ENCODE measurements at regions not wholly inside any gene's neighbourhood (a gene's known extent, or its start where the extent isn't known, plus 50 kb on each side); places are given as distances from the start of the nearest gene placed in this dataset.
A peak's percentile ranks its signal among the peaks of the same experiment; 100 is the strongest.
"Not testable (repeated sequence)": the region's sequence is repeated elsewhere in the genome, so short reads cannot be mapped to it uniquely, and the experiment has no call there.

DNA sequence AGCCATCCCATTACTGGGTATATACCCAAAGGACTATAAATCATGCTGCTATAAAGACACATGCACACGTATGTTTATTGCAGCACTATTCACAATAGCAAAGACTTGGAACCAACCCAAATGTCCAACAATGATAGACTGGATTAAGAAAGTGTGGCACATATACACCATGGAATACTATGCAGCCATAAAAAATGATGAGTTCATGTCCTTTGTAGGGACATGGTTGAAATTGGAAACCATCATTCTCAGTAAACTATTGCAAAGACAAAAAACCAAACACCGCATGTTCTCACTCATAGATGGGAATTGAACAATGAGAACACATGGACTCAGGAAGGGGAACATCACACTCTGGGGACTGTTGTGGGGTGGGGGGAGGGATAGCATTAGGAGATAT, 85.7 kb upstream of the PPP2R5C start:
- not testable (repeated sequence) for H3K27ac Mint-ChIP-seq, H3K36me3 Mint-ChIP-seq, H3K4me1 Mint-ChIP-seq, H3K9me3 Mint-ChIP-seq, H3K4me3 Mint-ChIP-seq, H3K27me3 Mint-ChIP-seq

DNA sequence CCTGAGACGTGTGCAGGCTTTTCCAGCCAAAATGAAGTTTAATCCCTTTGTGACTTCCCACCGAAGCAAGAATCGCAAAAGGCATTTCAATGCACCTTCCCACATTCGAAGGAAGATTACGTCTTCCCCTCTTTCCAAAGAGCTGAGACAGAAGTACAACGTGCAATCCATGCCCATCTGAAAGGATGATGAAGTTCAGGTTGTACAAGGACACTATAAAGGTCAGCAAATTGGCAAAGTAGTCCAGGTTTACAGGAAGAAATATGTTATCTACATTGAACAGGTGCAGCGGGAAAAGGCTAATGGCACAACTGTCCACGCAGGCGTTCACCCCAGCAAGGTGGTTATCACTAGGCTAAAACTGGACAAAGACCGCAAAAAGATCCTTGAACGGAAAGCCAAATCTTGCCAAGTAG, 83.6 kb upstream of the PPP2R5C start:
- not testable (repeated sequence) for H3K27me3 Mint-ChIP-seq, H3K4me1 Mint-ChIP-seq, H3K36me3 Mint-ChIP-seq, H3K4me3 Mint-ChIP-seq, H3K9me3 Mint-ChIP-seq, H3K27ac Mint-ChIP-seq

DNA sequence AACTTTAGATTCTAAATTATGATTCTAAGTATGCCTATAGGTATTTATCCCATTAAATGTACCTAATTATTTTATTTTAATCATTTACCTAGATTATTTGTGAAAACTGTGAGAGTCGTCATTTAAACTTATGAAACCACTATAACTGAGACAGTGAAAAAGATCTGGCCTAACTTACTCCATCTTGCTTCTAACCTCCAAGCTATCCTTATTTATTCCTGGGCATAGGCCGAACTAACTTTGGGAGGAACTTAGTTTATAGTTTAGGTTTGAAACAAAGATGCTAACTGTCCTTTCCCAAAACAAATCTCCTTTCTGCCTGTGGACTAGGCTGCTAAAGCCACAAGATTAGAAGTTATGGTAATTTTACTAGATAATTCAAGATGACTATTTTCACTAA, 79.7 kb upstream of the PPP2R5C start:
- Mint-ChIP-seq H3K4me3 (no peak overlapping the region), H3K36me3 (no peaks in the 10 kb centered on the region), H3K9me3 (no peaks in the 10 kb centered on the region), H3K27ac (no peak overlapping the region), H3K27me3 (peaks cover 6% of the 10 kb centered on the region), H3K4me1 (no peaks in the 10 kb centered on the region)

DNA sequence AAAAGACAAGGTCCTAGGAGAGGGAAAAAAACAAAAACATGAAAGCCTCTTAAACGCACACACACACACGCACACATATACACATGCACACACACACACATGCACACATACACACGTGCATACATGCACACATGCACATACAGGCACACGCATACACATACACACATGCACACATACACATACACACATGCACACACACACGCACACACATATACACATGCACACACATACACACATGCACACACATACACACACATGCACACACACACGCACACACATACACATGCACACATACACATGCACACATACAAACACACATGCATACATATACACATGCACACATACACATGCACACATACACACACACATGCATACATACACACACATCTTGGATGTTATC, 78.1 kb upstream of the PPP2R5C start:
- Mint-ChIP-seq H3K27me3 (peaks cover 6% of the 10 kb centered on the region), H3K27ac (no peak overlapping the region), H3K9me3 (no peaks in the 10 kb centered on the region), H3K36me3 (no peaks in the 10 kb centered on the region), H3K4me3 (no peak overlapping the region), H3K4me1 (no peaks in the 10 kb centered on the region)

DNA sequence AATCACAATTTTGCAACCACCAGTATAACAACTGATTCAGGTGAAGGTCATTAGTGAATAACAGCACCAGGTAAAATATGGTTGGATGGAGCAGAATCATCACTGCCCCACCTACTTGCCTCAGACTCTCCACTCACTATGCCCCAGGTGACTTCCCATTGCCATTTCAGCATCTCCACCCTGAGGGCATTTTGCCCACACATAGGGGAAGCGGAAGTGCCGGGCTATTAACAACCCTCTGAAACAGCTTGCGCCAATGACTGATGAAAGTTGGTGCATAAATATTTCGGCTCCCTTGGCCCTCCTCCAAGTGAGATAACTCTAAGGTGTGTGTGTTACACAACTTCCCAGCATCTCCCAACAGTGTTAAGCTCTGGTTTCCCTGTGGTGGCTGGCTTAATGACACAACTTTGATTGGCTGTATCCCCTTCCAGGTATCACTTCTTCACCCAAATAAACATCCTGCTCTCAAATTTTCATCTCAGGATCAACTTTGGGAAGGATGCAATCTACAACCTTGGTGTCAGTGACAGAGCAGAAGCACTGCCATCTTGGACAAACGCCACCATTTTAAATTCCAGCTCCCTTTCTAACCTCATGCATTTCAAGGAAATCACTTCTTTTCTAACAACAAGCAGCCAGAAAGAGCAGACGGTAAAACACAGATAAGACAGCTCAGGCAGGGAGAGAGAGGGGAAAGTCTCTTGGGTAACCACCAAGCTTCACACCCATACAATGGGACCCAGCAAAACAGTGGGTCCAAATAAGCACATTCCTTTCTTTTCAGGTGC, 73.6 kb upstream of the PPP2R5C start:
- Mint-ChIP-seq H3K36me3 (no peaks in the 10 kb centered on the region), H3K27me3 (peaks cover 4% of the 10 kb centered on the region), H3K27ac (no peak overlapping the region), H3K4me1 (no peaks in the 10 kb centered on the region), H3K9me3 (no peaks in the 10 kb centered on the region), H3K4me3 (no peak overlapping the region)

DNA sequence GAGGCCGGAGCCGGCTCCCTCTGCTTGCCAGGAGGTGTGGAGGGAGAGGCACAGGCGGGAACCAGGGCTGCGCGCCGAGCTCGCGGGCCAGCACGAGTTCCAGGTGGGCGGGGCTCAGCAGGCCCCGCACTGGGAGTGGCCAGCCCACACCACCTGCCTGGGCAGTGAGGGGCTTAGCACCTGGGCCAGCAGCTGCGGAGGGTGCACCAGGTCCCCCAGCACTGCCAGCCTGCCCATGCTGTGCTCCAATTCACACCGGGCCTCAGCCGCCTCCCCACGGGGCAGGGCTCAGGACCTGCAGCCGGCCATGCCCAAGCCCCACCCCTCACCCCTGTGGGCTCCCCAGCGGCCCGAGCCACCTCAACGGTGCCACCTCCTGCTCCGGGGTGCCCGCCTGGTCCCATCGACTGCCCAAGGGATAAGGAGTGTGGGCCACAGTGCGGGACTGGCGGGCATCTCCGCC, 72.4 kb upstream of the PPP2R5C start:
- Mint-ChIP-seq H3K4me1 (no peaks in the 10 kb centered on the region), H3K27ac (no peak overlapping the region), H3K36me3 (no peaks in the 10 kb centered on the region), H3K4me3 (no peak overlapping the region), H3K27me3 (peaks cover 4% of the 10 kb centered on the region), H3K9me3 (no peaks in the 10 kb centered on the region)

DNA sequence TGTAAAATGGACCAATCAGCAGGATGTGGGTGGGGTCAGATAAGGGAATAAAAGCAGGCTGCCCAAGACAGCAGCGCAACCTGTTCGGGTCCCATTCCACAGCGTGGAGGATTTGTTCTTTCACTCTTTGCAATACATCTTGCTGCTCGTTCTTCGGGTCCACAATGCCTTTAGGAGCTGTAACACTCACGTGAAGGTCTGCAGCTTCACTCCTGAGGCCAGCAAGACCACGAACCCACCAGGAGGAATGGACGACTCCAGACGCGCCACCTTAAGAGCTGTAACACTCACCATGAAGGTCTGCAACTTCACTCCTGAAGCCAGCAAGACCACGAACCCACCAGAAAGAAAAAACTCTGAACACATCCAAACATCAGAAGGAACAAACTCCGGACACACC, 71.5 kb upstream of the PPP2R5C start:
- H3K36me3 Mint-ChIP-seq, H3K4me1 Mint-ChIP-seq, H3K27ac Mint-ChIP-seq, H3K4me3 Mint-ChIP-seq, H3K27me3 Mint-ChIP-seq, H3K9me3 Mint-ChIP-seq: not testable (repeated sequence)

DNA sequence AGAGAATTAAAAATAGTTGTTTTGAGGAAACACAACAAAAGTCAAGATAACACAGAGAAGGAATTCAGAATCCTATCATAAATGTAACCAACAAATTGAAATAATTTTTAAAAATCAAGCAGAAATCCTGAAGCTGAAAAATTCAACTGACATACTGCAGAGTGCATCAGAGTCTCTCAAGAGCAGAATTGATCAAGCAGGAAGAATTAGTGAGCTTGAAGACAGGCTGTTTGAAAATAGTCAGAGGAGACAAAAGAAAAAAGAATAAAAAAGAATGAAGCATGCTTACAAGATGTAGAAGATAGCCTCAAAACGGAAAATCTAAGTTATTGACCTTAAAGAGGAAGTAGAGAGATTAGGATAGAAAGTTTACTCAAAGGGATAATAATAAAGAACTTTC, 65.8 kb upstream of the PPP2R5C start:
- Mint-ChIP-seq H3K27me3 (no peaks in the 10 kb centered on the region), H3K4me1 (no peaks in the 10 kb centered on the region), H3K9me3 (peaks cover 18% of the 10 kb centered on the region), H3K4me3 (no peak overlapping the region), H3K36me3 (peaks cover 4% of the 10 kb centered on the region), H3K27ac (no peak overlapping the region)

DNA sequence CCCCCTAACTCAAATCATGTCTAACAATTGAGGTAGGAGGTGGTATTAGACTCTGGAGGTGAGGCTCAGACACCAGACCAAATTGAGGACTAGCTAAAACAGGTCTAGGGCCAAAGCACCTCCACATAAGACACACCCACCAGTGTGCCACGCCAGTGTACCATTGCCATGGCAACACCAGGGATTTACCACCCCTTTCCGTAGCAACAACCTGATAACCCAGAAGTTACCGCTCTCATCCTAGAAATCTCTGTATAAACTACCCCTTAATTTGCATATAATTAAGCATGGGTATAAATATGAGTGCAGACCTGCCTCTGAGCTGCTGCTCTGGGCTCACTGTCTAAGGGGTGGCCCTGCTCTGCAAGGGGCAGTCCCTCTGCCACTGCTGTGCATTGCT, 57.4 kb upstream of the PPP2R5C start:
- H3K4me1 Mint-ChIP-seq, result peaks cover 29% of the 10 kb centered on the region
- H3K9me3 Mint-ChIP-seq, result no peaks in the 10 kb centered on the region
- no peaks in the 10 kb centered on the region for H3K27me3 Mint-ChIP-seq
- no peak overlapping the region for H3K4me3 Mint-ChIP-seq
- H3K36me3 Mint-ChIP-seq, result peaks cover 2% of the 10 kb centered on the region
- no peak overlapping the region for H3K27ac Mint-ChIP-seq

DNA sequence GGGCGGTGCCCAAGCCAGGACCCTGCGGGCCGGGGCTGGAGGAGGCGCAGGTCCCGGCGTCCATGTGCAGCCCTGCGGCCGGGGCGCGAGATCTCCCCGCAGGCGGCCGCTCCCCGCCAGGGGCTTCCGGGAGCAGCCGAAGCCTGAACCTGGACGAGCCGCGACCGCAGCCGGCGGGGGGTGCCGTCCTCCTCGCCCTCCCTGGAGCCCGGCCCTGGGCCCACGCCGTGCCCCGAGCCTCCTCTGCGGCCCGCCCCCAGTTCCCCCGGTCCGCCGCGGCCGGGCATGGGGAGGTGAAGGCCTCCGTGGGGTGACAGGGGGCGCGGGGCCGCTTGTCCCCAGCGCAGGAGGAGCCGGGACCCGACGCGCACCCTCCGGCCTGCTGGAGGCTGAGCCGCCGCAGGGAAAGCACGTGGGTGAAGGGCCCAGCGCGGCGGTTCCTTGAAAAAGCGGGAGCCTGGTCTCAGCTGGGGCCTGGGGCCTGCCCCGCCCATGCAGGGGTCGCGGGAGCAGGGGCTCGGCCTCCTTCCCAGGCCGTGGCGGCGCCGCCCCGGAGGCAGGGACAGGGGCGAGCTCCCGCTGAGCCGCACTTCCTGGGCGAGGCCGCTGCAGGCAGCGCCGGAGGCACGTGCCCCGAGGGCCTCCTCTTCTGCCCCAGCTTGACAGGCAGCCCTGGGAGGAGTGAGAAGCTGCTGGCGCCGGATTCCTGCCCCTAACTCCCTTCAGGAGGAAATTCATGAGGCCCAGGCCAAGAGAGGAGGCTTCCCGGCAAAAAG, 55.6 kb upstream of the PPP2R5C start:
- Mint-ChIP-seq H3K4me3 (peak overlapping the region; percentile 19), H3K27ac (no peak overlapping the region), H3K36me3 (peaks cover 2% of the 10 kb centered on the region), H3K4me1 (peaks cover 29% of the 10 kb centered on the region), H3K27me3 (no peaks in the 10 kb centered on the region), H3K9me3 (no peaks in the 10 kb centered on the region)

DNA sequence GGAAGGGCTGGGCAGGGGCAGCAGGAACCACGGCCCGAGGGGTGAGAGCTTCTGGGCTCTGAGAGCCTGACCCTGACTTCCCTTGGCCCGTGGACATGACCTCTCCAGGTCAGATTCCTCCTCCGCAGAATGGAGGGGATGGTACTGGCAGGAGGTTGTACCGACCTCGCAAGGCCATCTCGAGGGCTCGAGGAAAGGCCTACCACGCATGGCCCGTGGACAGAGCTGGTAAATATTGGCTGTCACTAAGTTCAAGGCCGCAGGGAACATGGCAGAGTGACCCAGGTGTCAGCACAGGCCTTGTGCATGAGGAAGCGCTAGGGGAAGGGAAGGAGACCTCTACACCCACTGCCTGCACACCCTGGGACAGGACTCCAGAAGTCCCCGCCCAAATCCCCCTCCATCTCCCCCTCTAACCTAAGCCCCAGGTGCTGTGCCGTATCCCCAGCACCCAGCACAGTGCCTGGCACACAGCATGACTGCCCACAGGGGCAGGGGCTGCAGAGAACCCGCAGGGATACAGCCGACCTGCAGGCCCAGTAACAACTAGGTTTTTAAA, 54.9 kb upstream of the PPP2R5C start:
- Mint-ChIP-seq H3K36me3 (peaks cover 2% of the 10 kb centered on the region), H3K27ac (peak overlapping the region; percentile 71), H3K27me3 (no peaks in the 10 kb centered on the region)

DNA sequence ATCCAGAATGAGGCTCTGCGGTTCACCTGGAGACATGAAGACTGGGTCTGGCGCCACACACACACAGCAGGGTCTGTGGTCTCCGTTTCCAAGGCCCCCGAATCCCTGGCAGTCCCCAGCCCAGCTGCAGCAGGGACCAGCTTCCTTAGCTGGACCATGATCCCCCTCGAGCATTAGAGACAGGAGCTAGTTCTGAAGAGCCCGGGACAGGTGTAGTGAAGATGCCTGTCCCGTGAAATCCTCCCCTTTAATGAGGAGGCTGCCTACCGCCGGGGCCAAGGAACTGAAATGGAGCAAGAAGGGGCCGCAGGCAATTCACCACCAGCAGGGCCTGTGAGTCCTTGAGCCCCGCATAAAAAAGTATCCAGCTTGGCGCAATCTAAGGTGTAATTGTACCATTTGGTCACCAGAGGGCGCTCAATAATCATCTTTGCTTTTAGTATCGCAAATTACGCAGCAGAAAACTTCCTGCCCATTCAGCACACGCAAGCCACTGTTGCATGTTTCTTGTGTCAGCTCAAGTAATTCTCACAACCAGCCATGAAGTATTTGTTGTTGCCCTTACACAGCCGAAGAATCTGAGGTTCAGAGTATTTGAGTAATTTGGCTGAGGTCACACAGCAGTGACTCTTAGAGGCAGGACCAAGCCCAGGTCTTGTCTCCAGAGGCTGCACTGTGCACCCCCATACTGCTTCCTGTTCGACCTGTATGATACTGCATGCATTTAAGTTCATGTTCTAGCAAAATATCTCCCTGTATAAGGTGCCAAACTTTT, 54.3 kb upstream of the PPP2R5C start:
- Mint-ChIP-seq H3K4me1 (peaks cover 32% of the 10 kb centered on the region), H3K9me3 (no peaks in the 10 kb centered on the region), H3K36me3 (peaks cover 2% of the 10 kb centered on the region), H3K27me3 (no peaks in the 10 kb centered on the region), H3K4me3 (peak overlapping the region; percentile 59), H3K27ac (peak overlapping the region; percentile 71)

More for the DNA sequence above, 54.9 kb upstream of the PPP2R5C start:
- Mint-ChIP-seq H3K4me1 (peaks cover 32% of the 10 kb centered on the region), H3K9me3 (no peaks in the 10 kb centered on the region), H3K4me3 (peak overlapping the region; percentile 23)

DNA sequence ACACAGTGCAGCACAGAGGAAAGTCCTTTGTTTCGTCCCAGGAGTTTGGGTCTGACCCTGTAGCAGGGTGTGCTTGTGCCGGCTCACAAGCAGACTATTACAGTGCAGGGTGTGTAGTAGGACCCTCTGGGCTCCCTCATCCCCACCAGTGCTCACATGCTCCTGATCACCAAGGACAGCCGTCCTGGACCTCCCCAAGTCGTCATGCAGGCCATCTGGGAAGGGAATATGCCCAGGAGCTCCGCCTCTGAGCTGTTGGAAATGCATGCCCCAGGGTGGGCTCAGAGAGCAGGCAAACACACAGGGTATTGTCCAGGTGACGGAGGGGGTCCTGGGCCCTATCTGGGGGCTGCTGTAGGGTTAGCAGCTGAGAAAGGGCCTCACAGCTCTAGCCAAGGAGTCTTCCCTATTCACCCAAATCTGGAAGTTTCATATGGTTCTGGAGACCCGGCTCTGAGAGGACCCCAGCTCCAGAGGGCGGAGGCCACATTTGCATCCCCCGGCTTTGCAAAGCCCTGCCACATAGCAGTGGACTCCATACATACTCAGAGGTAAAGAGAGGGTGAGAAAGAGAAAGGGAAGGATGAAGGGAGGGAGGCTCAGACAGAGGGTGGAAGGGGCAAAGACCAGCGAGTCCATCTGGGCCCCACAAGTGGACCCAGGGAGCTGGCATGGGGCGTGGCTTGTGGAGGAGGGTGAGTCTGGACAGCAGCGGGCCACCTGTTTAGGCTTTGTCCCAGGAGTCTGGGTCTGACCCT, 53.5 kb upstream of the PPP2R5C start:
- H3K27ac Mint-ChIP-seq, result no peak overlapping the region
- H3K36me3 Mint-ChIP-seq, result peaks cover 2% of the 10 kb centered on the region
- peaks cover 32% of the 10 kb centered on the region for H3K4me1 Mint-ChIP-seq
- H3K9me3 Mint-ChIP-seq, result no peaks in the 10 kb centered on the region
- no peaks in the 10 kb centered on the region for H3K27me3 Mint-ChIP-seq
- peak overlapping the region; percentile 59 for H3K4me3 Mint-ChIP-seq

DNA sequence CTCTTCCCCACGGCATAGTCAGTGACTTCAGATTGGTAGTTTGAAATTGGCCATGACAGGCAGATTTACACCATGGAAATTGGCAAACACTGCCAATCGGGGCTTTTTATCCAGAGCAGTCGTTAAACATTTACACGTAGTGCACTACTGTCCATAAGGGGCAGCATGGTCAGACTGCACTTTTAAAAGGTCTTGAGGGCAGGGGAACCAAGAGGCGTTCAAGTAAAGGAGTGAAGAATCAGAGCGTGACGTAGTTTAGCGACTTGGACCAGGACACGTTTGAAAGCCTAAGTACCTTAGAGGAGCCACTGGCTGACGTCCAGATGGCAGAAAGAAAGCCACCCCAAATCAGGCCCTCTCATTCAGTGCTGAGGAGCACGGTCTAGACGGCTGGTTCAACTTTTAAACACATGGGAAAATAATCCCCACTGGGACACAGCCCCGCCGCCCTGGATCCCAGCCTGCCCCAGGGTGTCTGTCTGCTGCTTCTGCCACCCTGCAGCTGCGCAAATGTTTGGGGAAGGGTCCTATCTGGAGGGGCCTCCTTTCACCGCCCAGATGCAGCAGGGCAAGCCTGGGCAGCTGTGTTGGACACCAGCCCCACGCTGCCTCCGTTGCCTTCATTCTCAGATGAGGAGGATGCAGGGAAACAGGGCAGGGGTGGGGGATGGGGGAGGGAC, 52.5 kb upstream of the PPP2R5C start:
- no peaks in the 10 kb centered on the region for H3K9me3 Mint-ChIP-seq
- H3K27ac Mint-ChIP-seq, result peak overlapping the region; percentile 69
- no peaks in the 10 kb centered on the region for H3K27me3 Mint-ChIP-seq
- H3K36me3 Mint-ChIP-seq, result peaks cover 2% of the 10 kb centered on the region
- no peak overlapping the region for H3K4me3 Mint-ChIP-seq
- peaks cover 37% of the 10 kb centered on the region for H3K4me1 Mint-ChIP-seq

DNA sequence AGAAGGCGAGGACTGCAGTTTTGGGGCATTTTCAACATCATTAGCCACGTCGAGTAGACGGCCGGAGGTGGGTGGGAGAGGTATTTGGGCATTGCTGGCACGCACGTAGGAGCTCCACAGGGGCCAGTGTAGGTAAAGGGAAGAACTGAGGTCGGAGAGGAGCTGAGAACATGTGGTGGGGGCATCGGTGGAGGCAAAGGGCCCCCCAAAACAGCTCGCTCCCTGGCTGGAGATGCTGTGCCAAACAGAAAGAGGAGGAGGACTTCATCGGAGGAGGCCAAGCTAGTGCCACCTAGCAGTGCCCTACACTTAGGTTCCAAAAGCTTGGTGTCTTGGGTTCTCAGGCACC, 52.0 kb upstream of the PPP2R5C start:
- Mint-ChIP-seq H3K9me3 (no peaks in the 10 kb centered on the region), H3K27ac (no peak overlapping the region), H3K36me3 (peaks cover 2% of the 10 kb centered on the region), H3K4me1 (peaks cover 37% of the 10 kb centered on the region), H3K27me3 (no peaks in the 10 kb centered on the region), H3K4me3 (no peak overlapping the region)
